ENCODE measurements at regions not wholly inside any gene's neighbourhood (a gene's known extent, or its start where the extent isn't known, plus 50 kb on each side); places are given as distances from the start of the nearest gene placed in this dataset.

- DNase-seq (no peak), ATAC-seq (ENCODE audit: insufficient read depth, low read depth) (no peak)
- H4K20me1 ChIP-seq (ENCODE audit: insufficient read depth, low read length) = no peaks in the 10 kb centered on the region
- H2AFZ ChIP-seq (ENCODE audit: low read depth, low read length) = no peak overlapping the region
- no peaks in the 10 kb centered on the region for H3K27me3 ChIP-seq (ENCODE audit: insufficient read depth, low read length, poor library complexity)
- H3K4me1 ChIP-seq (ENCODE audit: insufficient read depth, low read length) = no peaks in the 10 kb centered on the region
- H3K79me2 ChIP-seq (ENCODE audit: insufficient read depth, low read length) = no peaks in the 10 kb centered on the region
- H3K4me3 ChIP-seq (ENCODE audit: low read depth in 1 of 2, low read length in 2 of 2) = no peak overlapping the region
- no peak overlapping the region for H3K4me2 ChIP-seq (ENCODE audit: insufficient read depth, low read length)
- no peak overlapping the region for H3K9ac ChIP-seq (ENCODE audit: low read depth, low read length)
- H3K9me3 ChIP-seq (ENCODE audit: insufficient read depth, low read length, severe bottlenecking) = no peaks in the 10 kb centered on the region
- no peak overlapping the region for H3K27ac ChIP-seq (ENCODE audit: low read length)
- no peaks in the 10 kb centered on the region for H3K36me3 ChIP-seq (ENCODE audit: insufficient read depth, low read length)
- TF ChIP-seq, protein P1, sequence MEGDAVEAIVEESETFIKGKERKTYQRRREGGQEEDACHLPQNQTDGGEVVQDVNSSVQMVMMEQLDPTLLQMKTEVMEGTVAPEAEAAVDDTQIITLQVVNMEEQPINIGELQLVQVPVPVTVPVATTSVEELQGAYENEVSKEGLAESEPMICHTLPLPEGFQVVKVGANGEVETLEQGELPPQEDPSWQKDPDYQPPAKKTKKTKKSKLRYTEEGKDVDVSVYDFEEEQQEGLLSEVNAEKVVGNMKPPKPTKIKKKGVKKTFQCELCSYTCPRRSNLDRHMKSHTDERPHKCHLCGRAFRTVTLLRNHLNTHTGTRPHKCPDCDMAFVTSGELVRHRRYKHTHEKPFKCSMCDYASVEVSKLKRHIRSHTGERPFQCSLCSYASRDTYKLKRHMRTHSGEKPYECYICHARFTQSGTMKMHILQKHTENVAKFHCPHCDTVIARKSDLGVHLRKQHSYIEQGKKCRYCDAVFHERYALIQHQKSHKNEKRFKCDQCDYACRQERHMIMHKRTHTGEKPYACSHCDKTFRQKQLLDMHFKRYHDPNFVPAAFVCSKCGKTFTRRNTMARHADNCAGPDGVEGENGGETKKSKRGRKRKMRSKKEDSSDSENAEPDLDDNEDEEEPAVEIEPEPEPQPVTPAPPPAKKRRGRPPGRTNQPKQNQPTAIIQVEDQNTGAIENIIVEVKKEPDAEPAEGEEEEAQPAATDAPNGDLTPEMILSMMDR (IDR thresholded peaks at IDR 0.05; ENCODE audit: borderline replicate concordance, extremely low read depth, low read length, poor library complexity, severe bottlenecking) = no peak
- TF ChIP-seq EZH2 (IDR thresholded peaks at IDR 0.05; ENCODE audit: borderline replicate concordance, low read depth, low read length, severe bottlenecking) = no peak
These were observed 762.3 kb upstream of the GRM7 start for GRCh38 chr3:6098516-6099157.

DNA sequence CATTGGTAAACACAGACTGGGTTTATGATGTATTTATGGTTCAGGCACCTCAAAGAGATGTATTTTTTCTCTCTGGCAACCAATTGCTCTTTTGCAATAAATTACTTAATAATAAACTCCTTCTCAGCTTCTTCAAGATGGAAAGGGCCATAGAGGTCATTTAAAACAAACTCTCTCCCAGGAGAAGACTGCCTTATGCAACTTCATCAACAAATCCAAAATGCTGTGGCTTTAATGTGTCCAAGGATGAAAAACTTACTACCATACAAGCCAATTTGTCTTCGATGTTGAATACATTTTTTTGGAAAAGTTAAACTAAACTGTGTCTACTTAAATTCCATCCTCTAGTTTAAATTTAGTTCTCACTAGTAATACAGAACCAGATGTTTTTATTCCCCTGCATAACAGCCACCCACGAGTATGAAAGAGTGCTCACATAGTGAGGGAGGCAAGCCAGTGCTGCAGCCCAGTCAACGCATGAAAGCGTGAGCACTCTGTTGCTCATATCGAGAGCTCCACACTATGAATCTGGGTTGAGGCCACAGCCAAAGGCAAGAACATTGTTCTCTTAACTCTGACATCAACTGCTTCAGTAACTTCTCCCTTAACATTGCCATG is 761.3 kb upstream of the GRM7 start:
- no peak overlapping the region for H3K4me2 ChIP-seq (ENCODE audit: insufficient read depth, low read length)
- no peaks in the 10 kb centered on the region for H3K4me1 ChIP-seq (ENCODE audit: insufficient read depth, low read length)
- H3K9ac ChIP-seq (ENCODE audit: low read depth, low read length) = no peak overlapping the region
- H3K9me3 ChIP-seq (ENCODE audit: insufficient read depth, low read length, severe bottlenecking) = no peaks in the 10 kb centered on the region
- no peak for TF ChIP-seq EZH2 (IDR thresholded peaks at IDR 0.05; ENCODE audit: borderline replicate concordance, low read depth, low read length, severe bottlenecking)
- no peak overlapping the region for H3K27ac ChIP-seq (ENCODE audit: low read length)
- H3K4me3 ChIP-seq (ENCODE audit: low read depth in 1 of 2, low read length in 2 of 2) = no peak overlapping the region
- H4K20me1 ChIP-seq (ENCODE audit: insufficient read depth, low read length) = no peaks in the 10 kb centered on the region
- H2AFZ ChIP-seq (ENCODE audit: low read depth, low read length) = no peak overlapping the region
- DNase-seq (no peak), ATAC-seq (ENCODE audit: insufficient read depth, low read depth) (no peak)
- no peaks in the 10 kb centered on the region for H3K27me3 ChIP-seq (ENCODE audit: insufficient read depth, low read length, poor library complexity)
- H3K36me3 ChIP-seq (ENCODE audit: insufficient read depth, low read length) = no peaks in the 10 kb centered on the region
- no peaks in the 10 kb centered on the region for H3K79me2 ChIP-seq (ENCODE audit: insufficient read depth, low read length)

DNA sequence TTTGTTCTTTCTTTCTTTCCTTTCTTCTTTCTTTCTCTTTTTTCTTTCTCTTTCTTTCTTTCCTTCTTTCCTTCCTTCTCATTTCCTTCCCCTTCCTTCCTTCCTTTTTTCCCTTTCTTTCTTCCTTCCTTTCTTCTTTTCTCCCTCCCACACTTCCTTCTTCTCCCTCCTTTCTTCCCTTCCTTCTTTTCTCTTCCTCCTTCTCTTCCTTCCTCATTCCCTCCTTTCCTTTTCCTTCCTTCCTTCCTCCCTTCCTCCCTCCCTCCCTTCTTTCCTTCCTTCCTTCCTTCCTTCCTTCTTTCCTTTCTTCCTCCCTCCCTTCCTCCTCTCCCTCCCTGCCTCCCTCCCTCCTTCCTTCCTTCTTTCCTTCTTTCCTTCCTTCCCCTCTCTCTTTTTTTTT is 755.7 kb upstream of the GRM7 start:
- no peak for DNase-seq
- Histone ChIP-seq H3K27me3 (ENCODE audit: insufficient read depth, low read length, poor library complexity) (no peaks in the 10 kb centered on the region), H3K9ac (ENCODE audit: low read depth, low read length) (no peak overlapping the region), H3K4me1 (ENCODE audit: insufficient read depth, low read length) (no peaks in the 10 kb centered on the region), H3K36me3 (ENCODE audit: insufficient read depth, low read length) (no peaks in the 10 kb centered on the region), H3K79me2 (ENCODE audit: insufficient read depth, low read length) (no peaks in the 10 kb centered on the region), H3K27ac (ENCODE audit: low read length) (no peak overlapping the region), H3K9me3 (ENCODE audit: insufficient read depth, low read length, severe bottlenecking) (no peaks in the 10 kb centered on the region), H3K4me3 (ENCODE audit: low read depth in 1 of 2, low read length in 2 of 2) (no peak overlapping the region), H3K4me2 (ENCODE audit: insufficient read depth, low read length) (no peak overlapping the region), H2AFZ (ENCODE audit: low read depth, low read length) (no peak overlapping the region), H4K20me1 (ENCODE audit: insufficient read depth, low read length) (no peaks in the 10 kb centered on the region)
- no peak for ATAC-seq (ENCODE audit: insufficient read depth, low read depth)
- no peak for TF ChIP-seq EZH2 (IDR thresholded peaks at IDR 0.05; ENCODE audit: borderline replicate concordance, low read depth, low read length, severe bottlenecking)
- TF ChIP-seq, protein P1 (IDR thresholded peaks at IDR 0.05; ENCODE audit: borderline replicate concordance, extremely low read depth, low read length, poor library complexity, severe bottlenecking) = no peak

DNA sequence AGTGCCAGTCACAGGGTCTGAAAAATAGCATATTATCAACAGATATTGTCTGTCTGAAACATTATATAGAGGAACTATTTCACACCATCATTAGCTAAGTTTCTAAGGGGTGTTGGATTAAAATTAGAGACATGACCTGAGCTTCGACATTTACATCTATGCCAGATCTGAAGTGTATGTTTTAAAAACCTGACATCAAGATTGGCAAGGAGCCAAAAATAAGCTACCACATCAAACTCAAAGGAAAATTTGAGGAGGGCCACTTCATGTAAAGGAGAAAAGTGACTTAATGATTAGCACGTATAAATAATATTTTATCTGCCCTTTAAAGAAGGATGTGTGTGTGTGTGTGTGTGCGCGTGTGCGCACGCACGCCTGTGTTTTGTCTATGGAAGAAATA is 752.0 kb upstream of the GRM7 start:
- Histone ChIP-seq H3K79me2 (ENCODE audit: insufficient read depth, low read length) (no peaks in the 10 kb centered on the region), H2AFZ (ENCODE audit: low read depth, low read length) (no peak overlapping the region), H3K27me3 (ENCODE audit: insufficient read depth, low read length, poor library complexity) (no peaks in the 10 kb centered on the region), H4K20me1 (ENCODE audit: insufficient read depth, low read length) (no peaks in the 10 kb centered on the region), H3K4me3 (ENCODE audit: low read depth in 1 of 2, low read length in 2 of 2) (no peak overlapping the region), H3K36me3 (ENCODE audit: insufficient read depth, low read length) (no peaks in the 10 kb centered on the region), H3K4me2 (ENCODE audit: insufficient read depth, low read length) (no peak overlapping the region), H3K9ac (ENCODE audit: low read depth, low read length) (no peak overlapping the region), H3K4me1 (ENCODE audit: insufficient read depth, low read length) (no peaks in the 10 kb centered on the region), H3K9me3 (ENCODE audit: insufficient read depth, low read length, severe bottlenecking) (no peaks in the 10 kb centered on the region), H3K27ac (ENCODE audit: low read length) (no peak overlapping the region)
- no peak for ATAC-seq (ENCODE audit: insufficient read depth, low read depth)
- DNase-seq = no peak
- no peak for TF ChIP-seq EZH2 (IDR thresholded peaks at IDR 0.05; ENCODE audit: borderline replicate concordance, low read depth, low read length, severe bottlenecking)
- TF ChIP-seq, protein P1 (IDR thresholded peaks at IDR 0.05; ENCODE audit: borderline replicate concordance, extremely low read depth, low read length, poor library complexity, severe bottlenecking) = no peak

All from DND-41 (cell line).